ENCODE measurements at regions not wholly inside any gene's neighbourhood (a gene's known extent, or its start where the extent isn't known, plus 50 kb on each side); places are given as distances from the start of the nearest gene placed in this dataset.
"Not testable (repeated sequence)": the region's sequence is repeated elsewhere in the genome, so short reads cannot be mapped to it uniquely, and the experiment has no call there.

GRCh38 chr2:188000189-188000588, 291.5 kb upstream of the GULP1 start:
- DNase-seq: no peak

DNA sequence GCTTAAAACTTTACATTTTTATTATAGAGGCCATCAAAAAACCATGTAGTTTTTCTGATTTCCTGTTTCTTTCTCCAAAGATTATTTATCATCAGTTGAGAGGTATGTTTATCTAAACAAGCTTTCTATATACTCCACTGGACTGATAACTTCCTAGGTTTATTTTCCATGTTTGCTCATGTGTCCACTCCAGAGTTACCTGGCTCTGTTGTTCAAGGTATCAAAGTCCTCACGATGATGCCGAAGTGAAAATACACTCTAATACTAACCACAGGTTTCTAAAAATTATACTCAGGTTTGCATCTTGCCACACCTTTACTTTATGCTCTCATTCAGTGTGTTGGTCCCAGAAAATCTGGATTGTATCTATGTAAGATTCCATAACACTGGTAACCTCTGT, 287.9 kb upstream of the GULP1 start:
- DNase-seq: no peak

DNA sequence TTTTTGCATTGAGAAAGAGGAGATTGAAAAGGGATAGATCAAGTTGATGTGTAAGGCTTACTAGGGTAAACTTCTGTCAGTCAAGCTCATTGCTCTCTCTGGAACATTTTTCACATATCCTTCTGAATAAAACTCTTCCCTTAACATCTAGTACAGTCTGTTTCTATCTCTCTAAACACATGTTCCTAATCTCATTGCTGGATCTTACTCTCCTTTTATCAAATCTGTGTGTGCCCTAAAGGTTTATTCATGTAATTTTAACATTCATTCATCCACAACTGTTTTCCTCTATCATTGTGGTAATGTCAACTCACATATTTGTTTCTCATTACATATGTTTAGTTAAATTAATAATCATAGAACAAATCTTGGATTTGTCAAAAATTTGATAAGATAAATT, 277.9 kb upstream of the GULP1 start:
- DNase-seq: no peak

- no peak for DNase-seq
Observed at GRCh38 chr2:188016917-188017316, 274.8 kb upstream of the GULP1 start.

DNA sequence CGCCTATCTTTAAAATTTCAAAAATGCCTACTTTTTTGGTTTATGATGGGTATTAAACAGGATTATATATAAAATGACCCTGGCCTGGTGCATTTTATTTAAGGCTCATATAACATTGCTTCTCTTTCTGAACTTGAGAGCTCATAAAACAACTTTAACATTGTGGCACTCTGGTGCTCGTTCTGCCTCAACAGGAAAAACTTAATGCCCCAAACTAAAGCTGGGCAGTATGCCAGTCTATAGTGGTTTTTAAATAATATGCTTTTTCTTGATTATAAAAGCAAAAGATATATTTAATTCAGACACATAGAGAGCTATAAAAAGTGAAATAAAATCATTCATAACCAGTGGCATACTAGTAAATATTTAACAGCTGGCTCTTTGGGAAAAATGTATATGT, 269.3 kb upstream of the GULP1 start:
- no peak for DNase-seq

- DNase-seq: no peak
Observed at GRCh38 chr2:188023035-188023434, 268.6 kb upstream of the GULP1 start.

- DNase-seq: no peak
Observed at GRCh38 chr2:188024811-188025210, 266.9 kb upstream of the GULP1 start.

DNA sequence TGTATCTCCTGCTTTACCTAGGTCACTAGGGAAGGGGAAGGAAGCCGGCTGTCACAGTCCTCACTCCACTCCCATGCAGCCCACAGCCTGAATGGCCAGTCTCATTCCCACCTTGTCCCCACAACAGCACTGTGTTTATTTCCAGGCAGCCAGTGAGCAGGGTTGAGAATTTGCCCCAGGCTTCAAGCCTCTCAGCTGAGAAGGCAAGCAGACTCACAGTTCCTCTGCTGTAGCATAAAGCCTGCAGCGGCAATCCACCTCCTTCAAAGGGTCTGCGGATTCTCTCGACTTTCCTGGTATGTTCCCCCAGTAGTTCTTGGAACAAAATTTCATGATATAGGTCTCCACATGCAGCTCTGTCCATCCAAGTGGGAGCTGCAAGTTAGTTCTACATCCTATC, 262.9 kb upstream of the GULP1 start:
- no peak for DNase-seq

- no peak for DNase-seq
Observed at GRCh38 chr2:188032306-188032705, 259.4 kb upstream of the GULP1 start.

GRCh38 chr2:188032786-188033185, 258.9 kb upstream of the GULP1 start:
- DNase-seq: no peak

DNA sequence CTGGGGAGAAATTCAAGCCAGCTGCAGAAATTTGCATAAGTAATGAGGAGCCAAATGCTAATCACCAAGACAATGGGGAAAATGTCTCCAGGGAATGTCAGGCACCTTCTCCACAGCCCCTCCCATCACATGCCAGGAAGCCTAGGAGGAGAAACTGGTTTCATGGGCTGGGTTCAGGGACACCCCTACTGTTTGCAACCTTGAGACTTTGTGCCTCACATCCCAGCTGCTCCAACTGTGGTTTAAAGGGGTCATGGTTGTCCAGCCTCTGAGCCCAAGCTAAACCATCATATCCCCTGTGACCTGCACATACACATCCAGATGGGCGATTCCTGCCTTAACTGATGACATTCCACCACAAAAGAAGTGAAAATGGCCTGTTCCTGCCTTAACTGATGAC, 258.4 kb upstream of the GULP1 start:
- not testable (repeated sequence) for DNase-seq

DNA sequence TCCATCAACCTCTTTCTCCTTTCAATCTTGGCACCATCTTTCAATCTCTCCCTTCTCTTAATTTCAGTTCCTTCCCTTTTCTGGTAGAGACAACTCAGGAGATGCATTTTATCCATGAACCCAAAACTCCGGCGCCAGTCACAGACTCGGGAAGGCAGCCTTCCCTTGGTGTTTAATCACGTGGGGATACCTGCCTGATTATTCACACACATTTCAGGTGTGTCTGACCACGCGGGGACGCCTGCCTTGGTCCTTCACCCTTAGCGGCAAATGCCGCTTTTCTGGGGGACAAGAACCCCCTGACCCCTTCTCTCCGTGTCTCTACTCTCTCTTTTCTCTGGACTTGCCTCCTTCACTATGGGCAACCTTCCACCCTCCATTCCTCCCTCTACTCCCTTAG, 257.6 kb upstream of the GULP1 start:
- DNase-seq: not testable (repeated sequence)

DNA sequence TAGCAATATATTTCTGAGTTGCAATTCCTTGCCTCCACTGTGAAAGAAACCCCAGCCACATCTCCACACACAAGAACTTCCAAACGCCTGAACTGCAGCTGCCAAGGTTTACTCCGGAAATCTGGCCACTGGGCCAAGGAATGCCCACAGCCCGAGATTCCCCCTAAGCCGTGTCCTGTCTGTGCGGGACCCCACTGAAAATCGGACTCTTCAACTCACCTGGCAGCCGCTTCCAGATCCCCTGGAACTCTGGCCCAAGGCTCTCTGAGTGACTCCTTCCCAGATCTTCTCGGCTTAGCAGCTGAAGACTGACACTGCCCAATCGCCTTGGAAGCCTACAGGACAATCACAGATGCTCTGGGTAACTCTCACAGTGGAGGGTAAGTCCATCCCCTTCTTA, 256.3 kb upstream of the GULP1 start:
- DNase-seq: not testable (repeated sequence)

DNA sequence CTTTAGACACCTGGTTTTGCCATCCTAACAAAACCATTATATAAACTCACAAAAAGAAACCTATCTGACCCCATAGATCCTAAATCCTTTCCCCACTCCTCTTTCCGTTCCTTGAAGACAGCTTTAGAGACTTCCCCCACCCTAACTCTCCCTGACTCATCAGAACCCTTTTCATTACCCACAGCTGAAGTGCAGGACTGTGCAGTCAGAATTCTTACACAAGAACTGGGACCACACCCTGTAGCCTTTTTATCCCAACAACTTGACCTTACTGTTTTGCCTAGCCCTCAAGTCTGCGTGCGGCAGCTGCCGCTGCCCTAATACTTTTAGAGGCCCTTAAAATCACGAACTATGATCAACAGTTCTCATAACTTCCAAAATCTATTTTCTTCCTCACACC, 254.9 kb upstream of the GULP1 start:
- DNase-seq: not testable (repeated sequence)

- DNase-seq: no peak
Observed at GRCh38 chr2:188039307-188039706, 252.4 kb upstream of the GULP1 start.

DNA sequence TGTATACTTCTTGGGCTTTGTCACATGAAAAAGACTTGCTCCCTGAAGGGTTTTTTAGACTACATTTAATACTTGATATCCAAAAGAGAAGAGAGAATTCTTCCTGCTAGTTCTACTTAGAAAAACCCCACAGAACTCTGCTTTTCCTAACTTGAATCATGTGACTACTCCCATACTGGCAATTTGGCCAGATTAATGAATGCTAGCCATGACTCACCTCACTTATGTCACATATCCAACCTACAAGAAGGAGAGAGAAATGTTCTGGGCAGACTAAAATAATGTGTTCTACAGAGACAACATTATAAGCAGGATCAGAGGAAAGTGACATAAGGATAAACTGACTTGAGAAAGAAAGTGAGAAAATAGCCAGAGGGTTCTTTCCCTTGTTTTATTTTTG, 249.3 kb upstream of the GULP1 start:
- no peak for DNase-seq

- DNase-seq: no peak
Observed at GRCh38 chr2:188045016-188045415, 246.7 kb upstream of the GULP1 start.

DNA sequence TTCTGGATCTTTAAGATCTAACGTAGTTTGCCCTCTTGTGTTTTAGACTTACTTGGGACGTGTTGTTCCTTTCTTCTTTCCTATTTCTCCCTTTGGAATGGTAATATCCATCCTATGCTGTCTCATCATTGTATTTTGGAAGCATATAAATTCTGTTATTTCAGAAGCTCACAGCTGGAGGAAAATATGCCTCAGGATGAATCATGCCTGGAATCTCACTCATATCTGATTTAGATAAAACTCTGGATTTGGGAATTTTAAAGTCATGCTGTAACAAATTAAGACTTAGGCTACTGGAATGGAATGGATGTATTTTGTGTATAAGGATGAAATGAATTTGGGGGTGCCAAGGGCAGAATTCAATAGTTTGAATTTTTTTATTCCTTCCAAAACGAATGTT, 245.2 kb upstream of the GULP1 start:
- DNase-seq: no peak

DNA sequence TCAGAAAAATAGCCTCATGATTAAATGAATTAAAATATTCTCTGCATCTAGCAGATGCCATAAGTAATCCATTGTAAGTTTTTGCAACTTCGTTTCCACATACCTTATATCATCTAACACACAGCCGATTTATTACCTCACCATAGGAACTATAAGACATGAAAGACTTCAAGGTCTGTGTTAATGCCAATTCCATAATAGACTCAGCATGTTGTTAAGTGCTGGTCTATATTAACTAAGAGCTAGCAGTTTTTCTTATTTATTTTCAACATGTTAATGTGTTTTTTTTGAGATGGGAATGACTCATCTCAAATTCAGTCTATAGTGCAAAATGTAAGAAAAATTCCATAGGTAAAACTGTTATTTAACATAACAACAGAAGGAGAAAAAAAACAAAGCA, 243.9 kb upstream of the GULP1 start:
- DNase-seq: no peak

DNA sequence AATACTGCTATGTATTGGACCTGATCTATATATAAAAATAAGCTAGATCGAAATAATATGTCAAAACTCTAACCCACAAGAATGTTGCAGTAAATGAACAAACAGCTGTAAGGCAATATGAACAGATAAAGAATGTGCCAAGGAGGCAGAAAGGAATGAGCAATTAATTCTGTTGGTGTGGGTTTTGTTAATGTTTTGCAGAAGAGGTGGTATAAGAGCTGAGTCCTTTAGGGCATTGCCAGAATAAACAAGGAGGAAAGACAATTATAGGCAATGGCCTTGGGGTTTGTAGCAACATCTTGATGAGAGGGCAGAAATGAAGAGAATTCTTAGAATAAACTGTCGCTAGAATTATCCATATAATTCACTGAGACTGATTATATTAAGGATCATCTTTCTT, 240.9 kb upstream of the GULP1 start:
- DNase-seq: no peak

DNA sequence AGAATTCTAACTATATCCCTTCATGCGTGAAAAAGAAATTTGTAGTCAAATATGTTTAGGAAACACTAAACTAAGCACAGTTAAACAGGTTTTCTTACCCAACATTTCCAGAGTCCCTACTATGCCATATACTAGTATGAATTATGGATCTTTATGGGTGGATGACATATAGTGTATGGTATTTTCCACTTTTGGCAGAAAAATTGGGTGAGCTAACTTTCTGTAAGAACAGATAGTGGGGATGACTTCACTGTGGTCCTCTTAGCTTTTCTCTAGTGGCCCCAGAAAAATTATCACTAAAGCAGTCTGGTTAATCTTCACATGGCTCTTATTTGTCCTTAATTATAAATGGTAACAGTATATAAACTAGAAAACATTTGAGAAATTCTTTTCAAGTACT, 240.0 kb upstream of the GULP1 start:
- no peak for DNase-seq

GRCh38 chr2:188065386-188065785, 226.3 kb upstream of the GULP1 start:
- no peak for DNase-seq

- DNase-seq: no peak
Observed at GRCh38 chr2:188068093-188068492, 223.6 kb upstream of the GULP1 start.

DNA sequence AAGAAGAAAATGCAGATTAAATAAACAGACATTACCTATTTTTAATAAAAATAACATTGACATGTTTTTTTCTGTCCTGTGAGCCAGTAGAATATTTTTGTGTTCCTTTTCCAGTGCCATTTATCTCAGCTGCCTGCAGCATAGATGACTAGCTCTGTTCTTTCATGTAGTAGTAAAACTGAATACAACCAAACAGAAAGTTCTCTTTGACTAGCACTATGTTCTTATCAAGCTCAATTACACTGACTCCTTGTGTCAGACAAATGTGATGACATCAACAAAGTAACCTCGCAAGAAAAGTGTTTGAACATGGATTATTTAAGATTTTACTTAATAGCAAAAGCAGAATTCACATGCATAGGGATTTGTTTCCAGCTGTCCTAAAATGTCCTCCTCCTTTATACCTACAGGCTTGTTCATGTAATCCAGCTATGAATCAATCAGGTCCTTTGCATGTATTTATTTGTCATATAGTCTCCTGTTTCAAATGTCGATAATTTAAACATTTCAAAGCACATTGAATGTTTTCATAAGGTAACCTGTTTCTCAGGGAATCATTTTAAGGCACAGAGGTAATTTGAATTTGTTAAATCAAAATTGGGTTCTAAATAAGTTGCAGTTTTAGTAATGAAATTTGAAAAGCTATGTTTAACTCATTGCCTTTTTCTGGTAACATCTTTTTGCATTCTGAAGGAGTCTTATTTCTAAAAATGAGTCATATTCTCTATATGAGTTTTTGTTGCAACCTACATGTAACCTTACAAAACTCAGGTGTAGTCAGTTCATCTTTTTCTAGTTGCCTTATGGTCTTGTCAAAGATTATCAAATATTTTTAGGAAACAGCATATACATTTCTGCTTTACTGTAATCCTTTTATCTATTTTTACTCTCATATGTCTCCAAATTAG, 215.3 kb upstream of the GULP1 start:
- DNase-seq: no peak

DNA sequence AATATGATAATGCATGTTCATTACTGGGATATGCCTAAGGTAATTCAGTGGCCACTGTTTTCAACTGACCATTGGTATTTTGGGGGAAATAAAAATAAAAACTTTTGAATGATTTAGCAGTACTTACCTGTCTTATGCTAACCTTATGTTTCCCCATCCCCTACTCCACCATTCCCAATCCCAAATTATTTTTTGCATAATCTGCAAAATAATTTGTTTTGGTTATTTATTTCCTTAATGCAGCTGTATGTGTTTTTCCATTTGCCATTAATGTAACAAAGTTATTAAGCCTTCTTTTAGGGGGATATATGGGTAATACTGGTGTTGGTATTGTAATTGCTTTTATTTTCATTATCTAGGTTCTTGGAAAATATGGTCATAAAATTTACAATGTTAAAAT, 213.9 kb upstream of the GULP1 start:
- no peak for DNase-seq

Measured in NCI-H524 treated with DMSO at 0.1 percent for 48 hours (cell line).